Stimulated activated CD4-positive, alpha-beta T cell treated with anti-CD3 and anti-CD28 coated beads, Interleukin-15, amount 100 ng/mL, for 48 hours (primary cell): ENCODE measurements at regions not wholly inside any gene's neighbourhood (a gene's known extent, or its start where the extent isn't known, plus 50 kb on each side); places are given as distances from the start of the nearest gene placed in this dataset.

ENCODE experiments used
- DNase-seq, 2 donors: peaks; one replicate each; pipeline ENCODE4 v3.0.0-alpha.2; 2020; ENCODE audit warnings: low read depth in 2 of 2

DNA sequence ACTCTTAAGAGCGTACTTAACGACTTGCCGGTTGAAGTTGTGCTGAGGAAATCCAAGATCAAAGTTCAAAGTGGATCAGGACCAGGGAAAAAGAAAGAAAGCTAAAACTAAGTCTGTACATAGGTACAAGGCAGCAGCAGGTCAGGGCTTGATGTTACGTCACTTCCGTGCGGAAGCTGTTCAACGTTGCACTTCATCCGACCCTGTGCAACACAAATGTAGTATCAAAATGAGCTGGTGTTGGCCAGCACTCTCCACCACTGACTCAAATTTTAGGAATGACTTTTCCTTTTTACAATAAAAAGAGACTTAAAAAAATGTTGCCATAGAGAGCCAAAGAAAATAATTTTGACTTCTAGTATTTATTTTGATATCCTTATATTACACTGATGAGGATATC is 1315.4 kb downstream of the EFNB2 start:
- DNase-seq = no peak

DNA sequence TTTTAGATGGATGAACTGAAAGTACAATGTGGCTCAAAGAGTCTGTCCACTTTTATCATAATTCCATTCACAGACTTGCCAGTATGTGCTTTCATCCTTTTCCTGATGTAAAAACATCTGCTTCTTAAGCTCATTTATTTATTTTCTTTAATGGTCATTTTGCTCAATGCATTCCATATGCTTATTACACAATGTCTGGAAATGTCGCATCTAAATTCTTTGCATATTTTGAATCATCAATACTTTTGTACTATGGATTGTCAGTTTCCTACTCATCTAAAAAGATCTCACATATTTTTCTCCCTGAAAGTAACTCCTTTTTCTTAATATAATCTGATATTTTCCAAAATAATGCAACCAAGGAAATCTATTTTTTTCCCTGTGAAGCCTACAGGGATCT is 1315.8 kb downstream of the EFNB2 start:
- DNase-seq = no peak

DNA sequence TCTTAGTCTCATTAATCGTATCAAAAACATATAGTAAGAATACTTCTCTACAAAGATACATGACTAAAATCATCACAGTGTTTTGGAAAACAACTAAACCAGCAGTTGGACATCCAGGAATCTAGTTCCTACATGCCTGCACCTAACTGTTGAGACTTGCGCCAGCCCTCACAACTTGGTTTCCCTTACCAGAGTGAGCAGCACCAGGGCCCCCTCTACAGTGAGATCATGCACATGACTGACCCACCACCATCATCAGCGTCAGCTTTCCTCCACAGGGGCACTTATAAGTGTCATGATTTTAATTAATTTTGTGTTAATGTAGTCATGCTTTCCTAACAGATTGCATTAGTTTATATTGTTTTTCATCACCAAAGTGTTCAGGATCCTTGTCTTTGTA is 1322.0 kb downstream of the EFNB2 start:
- DNase-seq = no peak

DNA sequence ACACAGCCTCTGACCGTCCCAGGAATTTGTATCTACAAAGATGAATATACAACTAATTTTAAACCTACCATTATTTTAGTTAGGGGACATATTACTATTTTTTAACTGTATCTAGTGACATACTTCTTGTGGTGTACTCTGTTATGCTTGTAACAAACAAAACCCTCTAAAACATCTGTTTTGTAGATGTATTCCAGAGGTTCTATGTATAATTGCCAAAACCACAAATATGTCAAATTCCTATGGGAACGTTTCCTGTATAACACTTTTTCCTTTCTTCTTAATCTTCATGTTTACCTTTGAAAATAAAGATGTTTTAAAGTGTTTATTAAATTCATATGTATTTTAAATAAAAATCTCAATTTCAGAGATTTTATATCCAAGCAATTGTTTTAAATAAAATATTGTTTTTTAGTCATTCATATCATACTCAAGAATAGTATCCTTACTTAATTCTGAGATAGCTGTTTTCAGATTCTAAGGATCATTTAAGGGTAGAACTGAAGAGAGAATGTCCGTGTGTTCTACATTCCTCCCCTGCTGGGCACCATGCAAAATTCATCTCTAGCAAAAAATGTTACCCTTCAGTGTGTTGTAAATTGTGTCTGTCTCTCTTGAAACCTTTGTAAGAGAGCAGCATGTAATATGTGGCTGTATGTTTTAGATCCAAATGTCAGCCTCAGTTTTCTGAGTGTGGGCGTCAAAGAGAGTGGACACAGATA is 1327.7 kb downstream of the EFNB2 start:
- DNase-seq = no peak

DNA sequence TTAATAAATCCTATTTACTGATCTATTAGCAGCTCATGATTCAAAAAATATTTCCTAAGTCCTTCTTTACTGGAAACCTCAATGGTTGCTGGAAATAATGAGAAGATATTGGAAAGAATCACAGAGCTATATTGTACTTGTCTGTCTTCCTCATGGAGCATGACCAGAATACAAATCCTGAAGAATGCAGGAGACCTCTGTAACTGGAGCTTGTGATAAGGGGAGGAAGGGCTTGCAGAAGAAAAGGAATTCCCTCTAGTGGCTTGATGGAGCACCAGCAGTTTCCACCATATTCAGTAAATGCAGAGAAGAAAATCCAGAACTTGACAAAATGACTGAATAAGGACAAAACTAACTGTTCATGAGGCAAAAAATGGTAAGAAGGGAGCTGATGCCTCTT is 1333.1 kb downstream of the EFNB2 start:
- DNase-seq = no peak

DNA sequence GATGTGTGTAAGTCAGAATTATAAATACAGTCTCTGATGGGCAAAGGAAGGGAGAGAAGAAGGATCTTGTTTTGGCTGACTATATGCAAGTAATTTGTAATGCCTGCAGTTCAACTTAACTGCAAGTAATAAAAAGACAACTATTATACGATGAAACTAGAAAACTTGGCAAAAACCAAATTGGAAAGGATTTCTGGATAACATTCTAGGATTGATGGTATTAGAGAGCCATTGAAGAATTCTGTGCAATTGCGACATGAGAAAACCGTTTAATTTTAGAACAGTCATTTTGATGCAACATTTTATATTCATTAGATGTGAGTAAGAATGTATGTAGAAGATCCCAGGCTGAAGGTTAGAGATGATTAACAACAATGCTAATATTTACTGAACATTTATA is 1334.1 kb downstream of the EFNB2 start:
- DNase-seq = no peak

DNA sequence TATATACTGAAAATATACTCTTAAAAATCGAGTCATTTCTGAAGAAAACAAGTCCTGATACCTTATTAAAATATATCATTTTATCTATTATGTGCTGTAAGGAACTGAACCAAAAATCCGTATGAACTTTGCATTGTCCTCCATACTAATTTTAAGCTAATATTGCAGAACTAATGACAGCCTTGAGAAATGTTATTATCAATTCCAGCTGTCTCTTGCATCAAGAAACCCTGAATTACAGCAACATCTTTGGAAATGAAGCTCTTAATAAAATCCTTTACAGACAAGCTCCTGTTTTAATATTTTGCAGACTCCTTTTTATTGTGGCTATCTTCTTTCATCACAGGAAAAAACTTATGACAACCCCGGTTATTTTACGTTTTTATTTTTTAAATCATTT is 1335.3 kb downstream of the EFNB2 start:
- no peak for DNase-seq

DNA sequence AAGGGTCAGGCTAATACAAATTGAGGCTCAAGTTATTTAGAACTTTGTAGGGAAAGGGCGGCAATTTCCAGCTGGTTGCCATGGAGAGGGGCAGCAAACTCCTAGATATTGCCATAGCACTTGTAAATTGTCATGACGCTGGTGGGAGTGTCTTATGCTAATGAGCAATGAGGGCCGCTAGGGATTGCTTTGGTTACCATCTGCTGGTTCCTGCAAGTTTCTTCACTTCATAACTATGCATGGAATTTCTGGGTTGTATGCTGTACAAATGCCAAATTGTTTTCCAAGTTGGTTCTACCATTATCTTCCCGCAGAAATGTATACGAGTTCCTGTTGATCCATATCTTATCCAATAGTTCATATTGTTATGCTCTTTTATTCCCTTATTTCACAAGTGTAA is 1339.4 kb downstream of the EFNB2 start:
- no peak for DNase-seq

DNA sequence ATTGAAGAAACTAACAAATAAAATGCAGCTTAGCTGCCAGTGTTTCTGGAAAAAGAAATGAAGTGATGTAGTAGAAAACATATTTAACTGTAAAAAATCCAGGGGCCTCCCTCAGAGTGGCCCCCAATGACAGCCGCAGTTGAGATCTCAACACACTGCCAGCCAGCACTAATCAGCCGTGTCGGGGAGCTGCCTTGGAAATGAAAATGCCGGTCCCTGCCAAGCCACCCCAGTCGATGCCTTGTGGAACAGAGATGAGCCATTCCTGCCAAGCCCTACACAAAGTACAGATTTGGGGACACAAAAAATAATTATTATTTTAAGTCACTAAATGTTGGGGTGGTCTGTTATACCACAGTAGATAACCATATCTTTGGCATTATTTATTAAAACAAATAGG is 1342.4 kb downstream of the EFNB2 start:
- no peak for DNase-seq

DNA sequence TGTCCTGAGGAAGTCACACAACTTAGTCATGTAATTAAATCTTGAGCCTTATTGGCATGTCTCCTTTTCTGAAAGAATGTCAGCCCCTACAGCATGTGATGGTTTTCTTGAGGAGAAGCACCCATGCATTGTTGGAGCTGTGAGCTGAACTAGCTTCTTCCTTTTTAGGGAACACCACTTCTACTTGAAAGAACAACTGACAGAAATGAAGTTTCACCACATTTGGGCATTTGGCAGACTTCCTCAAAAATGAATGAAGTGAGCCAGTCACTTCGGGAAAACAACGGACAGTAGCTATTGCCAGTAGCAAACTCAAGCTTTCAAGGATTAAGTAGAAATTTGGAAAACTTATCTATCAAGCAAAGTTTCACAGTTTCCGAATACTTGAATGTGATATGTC is 1351.3 kb downstream of the EFNB2 start:
- no peak for DNase-seq

DNA sequence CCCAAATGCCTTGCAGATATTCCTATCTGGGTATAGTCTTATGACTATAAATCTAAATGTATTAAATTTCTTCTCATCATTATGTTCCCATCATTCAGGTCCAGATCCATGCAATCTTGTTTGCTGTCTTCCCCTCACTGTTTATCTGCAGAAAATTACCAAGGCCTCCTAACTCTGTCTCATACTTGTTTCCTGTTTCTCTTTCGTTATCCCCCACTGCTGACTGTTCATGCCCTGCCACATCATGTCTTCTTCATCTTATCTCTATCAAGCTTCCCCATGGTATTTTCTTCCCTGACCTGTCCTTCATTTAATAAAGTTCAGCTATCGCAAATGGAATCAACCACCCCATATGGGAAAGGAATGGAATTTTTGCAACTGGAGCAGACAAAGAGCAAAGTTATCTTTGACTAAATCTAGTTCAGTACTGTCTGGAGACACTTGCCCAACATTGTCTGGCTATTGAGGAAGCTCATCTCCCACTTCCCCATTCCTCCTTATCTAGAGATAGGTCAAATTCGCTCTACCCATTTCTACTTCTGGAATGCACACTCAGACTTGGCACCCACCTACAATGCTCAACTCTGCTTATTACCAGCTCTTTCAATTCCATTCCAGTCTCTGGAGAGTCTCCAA is 1358.1 kb downstream of the EFNB2 start:
- DNase-seq = no peak

DNA sequence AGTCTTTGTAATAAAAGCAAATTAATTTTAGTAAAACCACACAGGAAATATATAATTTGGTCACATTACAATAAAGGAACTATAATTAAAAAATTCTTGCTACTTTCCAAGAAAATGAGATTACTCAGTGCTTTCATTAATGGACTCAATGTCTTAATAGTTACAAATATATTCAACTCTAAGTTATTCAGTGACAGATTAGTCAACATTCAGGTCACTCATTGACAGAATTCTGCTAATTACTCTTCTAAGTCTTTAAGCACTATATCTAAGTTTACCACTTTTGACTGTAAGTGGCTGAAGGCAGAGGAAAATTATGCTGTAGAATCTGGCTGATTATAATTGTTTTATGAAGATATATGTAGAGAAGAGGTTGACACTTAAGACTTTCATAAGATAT is 1365.0 kb downstream of the EFNB2 start:
- DNase-seq = no peak

DNA sequence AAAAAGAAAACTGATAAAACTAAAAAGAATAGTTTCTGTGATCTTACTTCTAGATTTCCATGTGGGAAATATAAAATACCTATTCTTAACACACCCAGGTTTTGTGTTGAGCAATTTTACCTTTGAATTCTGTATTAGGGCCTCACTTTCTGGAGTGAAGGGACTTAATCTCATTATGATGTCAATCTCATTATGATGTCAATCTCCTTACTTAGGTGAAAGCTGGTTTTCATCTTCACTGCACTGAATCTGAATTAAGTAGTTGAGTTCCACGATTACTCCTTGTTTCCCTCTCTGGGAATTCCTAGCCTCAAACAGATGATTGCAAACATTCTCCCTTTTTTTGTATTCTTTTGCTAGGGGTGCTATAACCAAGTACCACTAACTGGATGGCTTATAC is 1367.2 kb downstream of the EFNB2 start:
- no peak for DNase-seq

DNA sequence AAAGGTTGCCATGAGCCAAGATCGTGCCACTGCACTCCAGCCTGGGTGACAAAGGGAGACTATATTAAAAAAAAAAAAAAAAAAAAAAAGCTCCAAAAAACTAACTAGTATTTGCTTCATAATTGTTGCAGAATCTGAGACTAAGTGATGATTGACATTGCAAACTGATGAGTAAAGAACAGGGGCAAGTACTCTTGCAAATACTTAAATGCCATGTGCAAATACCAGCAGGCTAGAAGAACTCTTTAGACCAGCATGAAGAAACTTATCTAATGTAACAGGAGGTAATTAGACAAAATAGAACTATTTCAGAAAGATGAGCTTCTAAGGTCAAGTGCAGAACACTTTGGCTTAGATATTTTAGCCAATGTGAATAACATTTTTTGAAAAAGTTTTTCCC is 1368.1 kb downstream of the EFNB2 start:
- DNase-seq = no peak

DNA sequence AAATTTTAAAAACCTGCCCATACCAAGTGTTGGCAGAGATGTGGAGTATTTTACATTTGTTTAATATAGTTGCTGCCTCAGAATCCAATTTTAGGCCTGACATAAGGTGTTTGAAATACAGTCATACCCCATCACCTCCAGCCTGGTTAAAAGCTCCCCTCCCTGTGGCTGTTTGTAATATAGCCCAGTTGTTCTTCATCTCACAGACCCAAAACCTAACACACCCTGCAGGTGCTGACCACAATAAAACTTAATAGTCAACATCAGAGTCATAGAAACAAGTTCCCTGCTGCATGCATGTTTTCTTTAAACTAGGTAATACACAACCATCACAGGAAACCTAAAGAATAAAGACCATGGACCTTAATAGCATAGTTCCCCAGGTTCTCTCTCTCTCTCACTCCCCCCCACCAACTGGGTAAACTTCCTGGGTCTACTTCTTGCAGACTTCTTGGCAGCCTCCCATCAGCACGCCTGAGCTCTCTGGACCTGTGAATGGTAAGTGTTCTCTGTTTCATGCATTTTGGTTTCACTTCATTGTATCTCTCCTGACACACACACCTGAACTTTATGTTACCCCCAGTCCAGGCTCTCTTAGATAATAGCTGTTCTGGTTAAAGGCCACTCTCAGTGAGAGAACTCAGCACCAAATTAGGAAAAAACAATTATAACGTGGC is 1369.9 kb downstream of the EFNB2 start:
- DNase-seq = no peak

DNA sequence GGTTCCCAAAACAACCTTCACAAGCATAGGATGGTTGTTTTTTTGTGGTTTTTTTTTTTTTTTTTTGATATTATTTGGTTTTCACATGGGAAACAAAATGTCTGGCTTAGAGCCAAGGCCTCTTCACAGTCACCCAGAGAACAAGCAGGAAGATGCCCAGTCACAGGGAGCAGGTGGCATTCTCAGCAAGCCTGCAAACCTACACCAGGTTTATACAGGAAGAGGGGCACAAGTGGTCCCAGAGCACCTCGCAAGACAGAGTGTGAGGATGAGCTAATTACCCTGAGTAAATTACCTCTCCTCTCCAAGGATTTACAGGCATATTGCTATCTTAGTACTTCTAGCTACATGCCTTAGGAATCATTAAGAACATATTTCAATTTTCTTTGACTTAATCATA is 1375.6 kb downstream of the EFNB2 start:
- DNase-seq = no peak

DNA sequence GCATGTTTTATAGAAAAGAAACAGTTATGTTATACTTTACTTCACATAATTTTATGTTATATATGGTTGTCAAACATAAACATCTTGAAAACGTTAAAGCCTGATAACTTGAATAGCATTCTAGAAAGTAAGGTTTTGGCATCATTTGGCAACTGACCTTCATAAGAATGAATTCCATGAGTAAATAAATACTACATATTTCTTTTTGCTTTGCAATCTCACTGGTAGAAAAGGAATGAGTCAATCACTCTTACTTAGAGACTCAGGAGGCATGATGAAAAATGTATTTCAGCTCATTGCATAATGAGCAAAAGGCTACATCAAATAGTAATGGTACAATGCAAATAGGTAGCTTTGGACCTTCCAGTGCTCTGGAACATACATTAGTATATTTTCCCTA is 1381.9 kb downstream of the EFNB2 start:
- DNase-seq = no peak

DNA sequence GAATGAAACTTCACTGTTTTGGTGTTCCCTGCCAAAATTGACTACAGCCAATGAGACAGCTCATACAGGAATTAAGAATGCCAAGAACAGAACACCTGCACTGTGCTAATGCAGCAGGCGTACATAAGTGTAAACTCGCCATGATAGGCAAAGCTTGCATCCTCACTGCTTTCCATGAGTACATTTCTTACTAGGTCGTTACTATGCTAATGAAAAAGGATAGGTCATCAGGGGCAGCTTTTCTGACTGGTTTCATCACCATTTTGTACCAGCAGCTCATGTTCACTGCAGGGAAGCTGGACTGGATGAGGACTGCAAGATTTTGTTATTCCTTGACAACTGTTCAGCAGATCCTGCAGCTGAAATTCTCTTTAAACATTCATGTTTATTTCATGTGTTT is 1383.8 kb downstream of the EFNB2 start:
- no peak for DNase-seq

DNA sequence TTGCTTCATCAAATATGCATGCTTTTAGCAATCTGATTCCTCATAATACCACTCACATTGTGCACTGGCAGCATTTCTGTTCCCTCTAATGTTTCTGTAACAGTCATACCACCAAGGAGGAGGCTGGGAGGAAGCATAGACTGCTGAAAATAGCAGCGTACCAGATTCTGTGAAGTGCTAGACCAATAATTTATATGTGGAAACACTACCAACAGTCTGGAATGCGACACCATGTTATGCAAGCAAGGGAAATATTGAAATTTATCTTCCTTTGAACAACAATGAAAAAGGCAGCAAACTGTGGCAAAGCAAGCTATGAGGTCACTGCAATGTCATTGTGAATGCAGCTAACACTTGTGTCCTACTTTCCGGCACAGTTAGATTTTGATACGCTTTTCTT is 1388.0 kb downstream of the EFNB2 start:
- no peak for DNase-seq

DNA sequence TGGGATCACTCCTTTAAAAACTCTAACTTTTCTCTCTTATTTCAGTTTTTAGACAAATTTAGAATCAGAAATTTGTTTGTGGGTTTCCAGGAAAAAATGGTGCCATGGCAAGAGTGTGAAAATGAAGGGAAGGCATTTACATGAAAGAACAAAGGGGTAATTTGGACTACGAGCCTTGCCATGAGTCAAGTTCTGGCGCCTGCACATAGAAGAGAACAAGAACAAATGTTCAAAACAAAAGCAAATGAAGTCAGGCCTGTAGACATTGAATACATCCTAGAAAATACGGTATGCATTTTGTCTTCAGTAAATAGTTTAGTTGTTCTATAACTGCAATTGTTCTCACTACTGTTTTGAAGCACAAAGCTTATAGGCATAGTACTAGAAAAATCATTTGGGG is 1390.5 kb downstream of the EFNB2 start:
- DNase-seq = no peak

DNA sequence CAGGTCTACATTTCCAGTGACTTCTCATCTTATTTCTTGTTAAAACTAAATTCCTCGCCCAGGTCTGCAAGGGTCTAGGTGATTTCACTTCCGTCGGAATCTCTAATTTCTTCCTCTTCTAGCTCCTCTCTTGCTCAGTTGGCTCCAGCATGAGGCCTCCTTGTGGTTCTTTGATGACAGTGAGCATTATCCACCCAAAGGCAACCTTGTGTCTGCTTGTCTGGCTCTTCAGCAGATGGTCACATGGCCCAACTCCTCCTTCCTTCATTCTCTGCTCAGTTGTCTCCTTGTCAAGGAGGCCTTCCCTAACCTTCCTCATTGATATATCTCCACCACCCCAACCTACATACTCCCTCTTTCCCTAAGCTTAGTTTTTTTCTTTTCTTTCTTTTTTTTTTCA is 1391.4 kb downstream of the EFNB2 start:
- no peak for DNase-seq

DNA sequence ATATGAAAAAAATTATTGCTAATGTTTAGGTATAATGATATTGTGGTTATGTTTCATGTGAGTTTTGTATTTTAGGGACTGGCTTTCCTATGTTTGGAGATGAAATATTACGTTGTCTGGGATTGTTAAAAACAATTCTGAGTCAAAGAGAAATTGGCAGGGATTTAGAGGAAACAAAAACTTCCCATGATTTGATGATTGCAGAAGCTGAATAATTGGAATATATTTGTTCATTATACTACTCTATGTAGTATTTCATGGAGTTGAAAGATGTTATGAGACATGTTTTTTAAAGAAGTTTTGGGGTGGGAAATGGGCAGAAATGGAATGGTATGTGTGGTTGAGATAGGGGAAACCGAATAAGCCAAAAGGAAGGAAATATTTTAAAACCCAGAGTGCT is 1392.9 kb downstream of the EFNB2 start:
- DNase-seq = no peak
